GM12892 (cell line): ENCODE measurements at regions not wholly inside any gene's neighbourhood (a gene's known extent, or its start where the extent isn't known, plus 50 kb on each side); places are given as distances from the start of the nearest gene placed in this dataset.

ENCODE experiments used
- POLR2A ChIP-seq: IDR thresholded peaks from 2 replicates; pipeline ENCODE4 v1.6.1; 2011; ENCODE audit warnings: low read depth, low read length, control low read depth
- POLR2AphosphoS5 ChIP-seq: IDR thresholded peaks from 2 replicates; pipeline ENCODE4 v1.6.1; 2011; ENCODE audit warnings: low read depth, low read length, control low read depth
- TAF1 ChIP-seq: IDR thresholded peaks from 2 replicates; pipeline ENCODE4 v1.6.1; 2011; ENCODE audit warnings: low read depth, mild to moderate bottlenecking, control low read depth, low read length, borderline replicate concordance

- TF ChIP-seq POLR2AphosphoS5 (no peak), POLR2A (no peak), TAF1 (no peak)
These were observed 288.6 kb downstream of the MTX2 start for GRCh38 chr2:176557821-176558220.
